NCI-H128 (cell line): ENCODE measurements at regions not wholly inside any gene's neighbourhood (a gene's known extent, or its start where the extent isn't known, plus 50 kb on each side); places are given as distances from the start of the nearest gene placed in this dataset.

Experiments used
- DNase-seq: peaks from one replicate; lab custom pipeline; 2025; ENCODE audit not compliant: unreplicated experiment; lab: John Stamatoyannopoulos, UW

DNA sequence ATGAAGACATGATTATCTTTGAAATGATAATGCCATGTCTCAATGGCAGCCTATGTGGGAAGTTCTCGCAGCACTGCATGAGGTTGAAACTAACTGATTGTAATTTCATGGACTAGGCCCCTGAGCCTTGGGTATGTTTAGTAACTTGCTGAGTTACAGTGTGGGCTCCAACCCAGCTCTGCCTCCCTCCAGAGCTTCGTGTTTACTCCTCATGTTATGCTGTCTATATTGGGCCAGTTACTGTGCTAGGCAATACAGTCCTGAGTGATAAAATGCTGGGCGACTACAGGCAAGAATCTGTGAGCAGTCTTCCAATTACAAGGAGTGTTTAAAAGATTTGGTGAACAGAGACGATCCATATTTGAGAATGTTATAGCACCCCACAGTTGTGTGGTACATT is 530.1 kb upstream of the CDH2 start:
- DNase-seq = no peak

DNA sequence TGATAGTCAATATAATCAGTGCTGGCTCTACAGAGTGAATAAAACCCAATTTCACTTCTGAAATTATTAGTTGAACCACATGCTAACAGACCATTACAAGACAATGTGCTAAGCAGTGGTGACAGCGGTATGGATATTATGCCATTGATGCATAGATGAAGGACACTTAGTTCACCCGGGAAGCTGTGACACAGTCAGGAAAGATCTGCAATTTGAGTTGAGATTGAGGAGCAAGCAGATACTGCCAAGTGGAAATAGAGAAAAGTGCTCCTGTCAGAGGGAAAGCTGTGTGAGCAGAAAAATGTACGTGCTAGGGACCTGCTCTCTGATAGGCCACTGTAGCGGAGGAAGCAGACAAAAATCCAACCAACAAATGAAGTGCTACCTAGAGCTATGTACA is 529.5 kb upstream of the CDH2 start:
- no peak for DNase-seq

DNA sequence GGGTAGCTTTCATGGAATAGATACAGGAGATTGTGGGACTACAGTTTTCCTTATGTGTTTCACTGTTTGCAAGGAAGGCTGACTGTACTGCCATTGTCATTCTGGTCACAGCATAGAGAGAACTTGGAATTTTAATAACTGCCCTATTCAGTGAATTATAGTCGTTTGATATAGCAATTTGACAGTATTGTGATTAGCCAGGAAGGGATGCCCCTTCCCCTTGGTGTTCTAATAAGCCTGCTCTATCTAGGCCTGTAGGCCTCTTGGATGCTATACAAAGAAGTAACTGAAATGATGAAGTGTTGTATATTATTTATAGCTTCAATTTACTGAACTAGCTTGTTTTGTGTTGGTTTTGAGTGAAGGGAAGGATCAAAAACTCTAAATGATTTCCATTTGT is 528.6 kb upstream of the CDH2 start:
- no peak for DNase-seq

DNA sequence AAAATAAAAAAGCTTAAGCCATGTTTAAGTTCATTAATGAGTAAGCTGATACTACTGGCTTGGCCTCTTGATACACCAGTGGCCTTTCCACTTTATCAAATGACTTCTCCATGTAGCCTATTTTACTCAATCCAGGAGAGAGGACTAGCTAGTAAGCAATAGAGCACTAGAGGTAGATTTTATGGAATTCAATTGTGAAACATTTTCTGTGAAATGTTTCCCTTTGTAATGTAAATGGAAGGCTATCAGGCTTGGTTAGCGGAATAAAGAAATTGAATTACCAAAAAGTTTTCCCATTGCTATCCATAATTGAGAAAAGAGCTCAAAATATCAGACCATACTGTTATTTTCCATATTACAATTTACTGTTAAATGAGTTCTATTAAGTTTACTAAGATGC is 515.4 kb upstream of the CDH2 start:
- no peak for DNase-seq

DNA sequence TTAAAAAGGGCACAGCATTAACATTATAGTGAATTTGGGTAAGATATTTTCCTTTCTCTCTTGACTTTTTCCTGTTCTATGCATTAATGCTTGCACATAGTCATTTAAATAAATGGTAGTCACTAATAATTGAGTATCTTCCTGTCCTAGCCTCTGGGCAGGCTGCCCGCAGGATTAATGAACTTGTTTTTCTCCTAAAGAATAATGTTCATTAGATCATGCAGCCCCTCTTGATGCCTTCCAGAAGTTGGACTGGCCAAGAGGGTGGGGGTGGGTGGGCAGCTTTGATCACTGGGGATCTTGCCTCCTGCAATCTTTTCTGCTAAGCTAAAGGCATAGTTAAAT is 514.5 kb upstream of the CDH2 start:
- DNase-seq = no peak

DNA sequence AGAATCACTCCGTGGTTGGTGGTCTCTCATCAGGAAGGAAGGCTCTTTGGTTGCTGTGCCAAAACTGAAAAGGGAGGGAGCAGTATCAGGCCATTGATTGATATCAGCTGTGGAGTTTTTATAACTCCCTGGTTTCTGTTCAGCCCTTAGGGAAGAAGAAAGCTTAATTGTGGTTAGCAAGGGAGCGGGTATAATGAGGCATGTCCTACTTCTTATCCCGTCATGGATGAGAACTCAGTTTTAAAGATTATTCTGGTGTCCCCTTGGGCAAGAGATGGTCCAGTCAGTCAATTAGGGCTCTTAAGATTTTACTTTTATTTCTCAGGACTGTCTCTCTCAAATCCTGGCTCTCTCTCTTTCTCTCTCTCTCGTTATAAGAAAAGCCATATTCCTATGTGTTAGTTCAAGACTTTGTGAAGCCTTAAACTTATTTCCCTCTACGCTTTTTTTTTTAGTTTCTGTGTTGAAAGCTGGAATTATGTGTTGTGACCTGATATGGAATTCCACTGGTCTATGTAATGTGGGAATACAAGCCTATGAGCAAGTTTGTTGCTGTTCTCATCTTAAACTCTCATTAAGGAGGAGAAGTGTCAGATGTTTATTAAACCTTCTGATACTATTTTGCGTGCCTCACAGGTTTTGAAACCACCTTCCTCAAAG is 514.0 kb upstream of the CDH2 start:
- no peak for DNase-seq

DNA sequence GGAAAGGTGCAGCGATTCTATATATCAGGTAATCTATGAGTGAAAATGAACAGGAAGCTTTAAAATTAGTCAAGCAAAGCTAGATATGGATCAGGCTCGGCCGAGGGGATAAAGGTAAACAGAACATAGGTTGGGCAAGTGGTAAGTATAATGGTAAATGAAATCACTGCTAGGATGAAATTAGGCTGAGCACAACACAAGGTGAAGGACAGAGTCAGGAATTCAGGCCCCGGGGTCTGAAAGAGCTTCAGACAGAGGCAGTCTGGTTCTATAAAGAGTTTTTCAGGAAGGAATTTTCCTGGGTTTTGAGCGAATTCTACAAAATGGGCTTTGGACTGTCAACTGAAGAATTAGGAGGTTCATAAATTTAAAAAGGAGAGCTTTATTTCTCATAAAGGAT is 513.2 kb upstream of the CDH2 start:
- no peak for DNase-seq

DNA sequence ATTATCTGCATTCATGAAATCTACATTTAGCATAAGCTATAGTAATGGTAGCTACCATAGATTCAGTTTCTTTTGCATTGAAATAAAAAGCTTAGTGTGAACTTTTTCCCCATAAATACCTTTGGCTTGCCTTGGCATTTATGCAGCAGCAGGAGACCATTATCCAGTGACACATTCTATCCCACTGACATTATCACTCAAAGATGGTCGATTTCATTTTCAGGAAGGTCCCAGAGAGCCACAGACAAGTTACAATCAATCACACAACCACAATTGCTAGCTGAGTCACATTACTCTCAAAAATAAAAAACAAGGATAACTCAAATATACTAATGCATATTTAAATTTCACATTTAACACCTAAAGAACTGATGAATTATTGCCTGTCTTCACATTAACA is 512.7 kb upstream of the CDH2 start:
- DNase-seq = no peak

DNA sequence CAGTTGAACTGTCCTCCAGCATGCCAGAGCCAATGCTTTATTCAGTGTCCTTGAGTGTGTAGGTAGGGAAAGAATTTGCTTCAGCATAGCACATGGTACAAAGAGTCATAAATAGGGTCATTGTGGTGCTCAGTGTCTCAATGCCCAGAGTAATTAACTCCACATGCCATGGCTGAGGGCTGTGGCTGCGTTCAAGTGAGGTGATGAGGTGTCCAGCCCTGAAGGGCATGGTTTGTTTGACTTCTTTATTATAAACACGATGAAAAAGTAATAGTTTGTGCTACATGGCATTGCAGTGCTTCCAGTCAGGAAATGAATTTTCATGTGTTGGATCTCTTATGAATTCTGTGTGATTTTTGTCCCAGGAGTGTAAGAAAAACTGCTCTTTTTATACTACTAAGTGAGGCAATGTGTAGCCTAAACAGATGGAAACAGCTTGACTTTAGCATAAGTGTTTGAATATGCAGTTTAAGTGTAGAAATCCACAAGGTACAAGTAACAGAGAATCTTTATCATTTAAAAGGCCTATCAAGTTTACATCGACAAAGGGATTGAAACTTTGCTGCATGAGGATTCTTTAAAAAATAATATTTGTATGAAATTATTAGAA is 507.9 kb upstream of the CDH2 start:
- no peak for DNase-seq

DNA sequence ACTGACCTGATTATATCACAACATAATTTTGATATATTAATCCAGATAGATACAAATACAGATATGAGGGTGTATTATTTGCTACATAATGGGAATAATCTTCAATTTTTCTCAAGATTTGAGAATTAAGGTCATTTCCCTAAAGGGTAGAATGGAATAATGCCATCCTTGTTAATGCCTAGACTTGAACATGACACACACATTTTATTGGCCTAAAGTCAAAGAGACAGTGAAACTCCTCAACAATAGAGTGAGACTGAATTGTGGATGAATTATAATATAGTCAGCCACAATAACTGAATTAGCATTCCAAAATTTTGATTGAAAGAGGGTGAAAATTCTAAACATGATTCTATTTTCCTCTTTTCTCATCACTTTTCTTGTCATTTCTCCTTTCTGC is 506.0 kb upstream of the CDH2 start:
- no peak for DNase-seq

DNA sequence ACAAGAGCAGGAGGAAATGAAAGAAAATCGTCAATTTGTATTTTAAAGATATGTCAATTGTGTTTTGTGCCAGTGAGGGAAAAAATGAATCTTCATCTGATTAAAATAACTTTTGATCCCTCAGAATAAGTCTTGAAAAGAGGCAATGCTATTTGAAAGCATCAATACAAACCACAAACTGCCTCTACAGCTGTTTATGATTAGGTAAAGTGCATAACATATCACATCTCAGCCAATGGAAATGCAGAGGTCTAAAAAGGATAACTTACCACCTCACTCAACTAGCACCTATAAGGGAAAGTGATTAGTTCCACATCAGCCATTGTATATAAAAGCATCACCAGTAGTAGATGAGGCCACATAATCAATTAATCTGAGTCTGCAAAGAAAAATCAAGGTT is 492.2 kb upstream of the CDH2 start:
- DNase-seq = no peak

DNA sequence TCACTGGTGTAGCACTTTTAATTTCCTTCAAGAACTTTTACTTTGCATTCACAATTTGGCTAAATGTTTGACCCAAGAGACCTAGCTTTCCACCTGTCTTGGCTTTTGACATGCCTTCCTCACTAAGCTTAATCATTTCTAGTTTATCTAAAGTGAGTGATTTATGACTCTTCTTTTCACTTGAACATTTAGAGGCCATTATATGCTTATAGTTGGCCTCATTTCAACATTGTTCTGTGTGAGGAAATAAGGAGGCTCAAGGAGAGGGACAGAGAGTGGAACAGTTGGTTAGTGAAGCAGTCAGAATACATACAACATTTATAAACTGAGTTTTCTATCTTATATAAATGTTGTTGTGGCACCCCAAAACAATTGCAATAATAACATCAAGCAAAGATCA is 489.3 kb upstream of the CDH2 start:
- DNase-seq = no peak

DNA sequence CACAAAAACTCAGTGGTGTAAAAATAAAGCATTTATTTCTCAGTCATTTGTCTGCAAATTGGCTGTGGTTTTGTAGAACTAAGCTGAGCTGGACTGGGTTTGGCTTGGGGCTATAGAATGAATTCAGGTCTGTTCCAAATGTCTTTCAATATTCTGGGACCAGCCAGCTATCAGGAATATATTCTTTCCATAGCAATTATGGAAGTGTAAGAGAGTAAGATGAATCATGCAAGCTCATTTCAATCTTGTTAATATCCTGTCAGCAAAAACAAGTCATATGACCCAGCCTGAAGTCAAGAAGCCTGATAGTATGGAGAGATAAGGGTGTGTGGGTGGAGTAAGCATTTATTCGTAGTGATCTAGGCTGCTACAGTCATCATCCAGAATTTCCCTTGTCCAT is 481.0 kb upstream of the CDH2 start:
- no peak for DNase-seq

DNA sequence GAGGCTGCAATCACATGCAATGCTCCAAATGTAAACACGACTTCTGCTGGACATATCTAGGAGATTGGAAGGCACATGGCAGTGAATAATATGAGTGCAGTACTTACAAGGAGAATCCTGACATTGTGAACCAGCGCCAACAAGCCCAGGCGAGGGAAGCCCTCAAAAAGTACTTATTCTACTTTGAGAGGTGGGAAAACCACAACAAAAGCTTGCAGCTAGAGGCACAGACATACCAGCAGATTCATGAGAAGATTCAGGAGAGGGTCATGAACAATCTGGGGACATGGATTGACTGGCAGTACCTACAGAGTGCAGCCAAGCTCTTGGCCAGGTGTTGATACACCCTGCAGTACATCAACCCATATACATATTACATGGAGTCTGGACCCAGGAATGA is 475.7 kb upstream of the CDH2 start:
- DNase-seq = no peak

DNA sequence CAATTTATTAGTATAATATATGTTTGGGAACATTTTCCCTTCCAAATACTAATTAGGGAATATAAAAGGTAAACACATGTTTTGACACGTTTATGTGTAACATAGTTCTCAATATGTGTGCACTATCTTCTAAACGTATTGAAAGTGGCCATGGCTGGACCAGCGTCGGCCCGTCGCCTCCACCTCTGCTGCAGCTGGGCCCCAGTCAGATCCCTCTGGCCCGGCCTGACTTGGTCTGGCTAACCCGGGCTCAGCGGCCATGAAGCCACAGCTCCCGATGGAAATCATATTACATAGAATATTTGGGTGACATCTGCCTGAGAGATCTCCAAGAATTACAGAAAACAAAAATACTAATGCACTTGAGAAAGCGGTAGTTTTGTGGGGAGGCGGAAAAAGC is 474.4 kb upstream of the CDH2 start:
- no peak for DNase-seq

DNA sequence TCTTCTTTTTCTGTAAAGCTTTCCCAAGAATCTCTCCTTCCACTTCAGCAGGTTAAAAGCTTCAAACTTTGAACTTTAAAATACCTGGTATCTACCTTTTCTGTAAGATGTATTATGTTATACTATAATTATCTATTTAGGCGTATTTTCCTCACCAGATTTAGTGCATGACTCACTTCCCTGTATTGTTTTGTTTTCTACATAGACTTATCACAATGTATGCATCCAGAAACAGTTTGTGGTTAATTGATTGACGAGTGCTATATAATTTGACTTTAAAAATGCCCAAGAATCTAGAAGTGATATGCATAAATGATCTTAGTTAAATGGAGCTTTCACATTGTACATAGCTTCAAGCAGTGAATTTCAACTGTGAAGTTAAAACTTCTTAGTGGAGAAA is 473.9 kb upstream of the CDH2 start:
- no peak for DNase-seq

DNA sequence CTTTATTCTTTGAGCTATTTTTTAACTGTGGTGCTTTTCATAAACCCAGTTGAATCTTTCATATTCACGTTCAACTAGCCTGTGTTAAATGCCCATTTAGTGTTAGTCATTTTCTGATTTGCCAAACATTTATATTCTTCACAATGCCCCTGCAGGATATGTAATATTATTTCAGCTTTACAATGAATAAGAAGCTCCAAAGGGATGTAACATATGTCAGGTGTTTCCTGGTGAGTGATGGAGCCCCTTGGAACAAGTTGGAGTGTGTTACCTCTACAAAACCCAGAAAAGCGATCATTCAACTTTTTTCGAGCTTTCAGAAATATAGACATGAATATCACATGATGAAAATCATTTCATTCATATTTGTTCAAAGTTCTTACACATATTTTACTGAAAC is 471.0 kb upstream of the CDH2 start:
- no peak for DNase-seq

DNA sequence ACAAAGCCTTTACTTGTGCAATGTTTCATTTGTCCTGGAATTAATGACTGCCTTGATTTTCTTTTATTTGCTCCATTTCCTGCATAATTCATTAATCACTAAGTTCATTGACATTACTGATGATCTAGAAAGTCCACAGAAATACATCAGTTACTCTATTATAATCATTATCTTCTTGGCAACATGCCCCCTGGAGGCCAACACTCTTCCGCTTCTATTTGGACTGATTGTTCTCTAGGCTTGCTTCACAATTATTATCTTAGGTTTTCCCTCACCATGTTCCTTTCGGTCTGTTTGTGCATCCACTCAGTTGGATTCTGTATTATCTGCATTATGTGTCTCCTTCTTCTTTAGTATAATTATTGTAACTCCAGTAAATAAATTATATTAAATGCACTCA is 461.0 kb upstream of the CDH2 start:
- no peak for DNase-seq

DNA sequence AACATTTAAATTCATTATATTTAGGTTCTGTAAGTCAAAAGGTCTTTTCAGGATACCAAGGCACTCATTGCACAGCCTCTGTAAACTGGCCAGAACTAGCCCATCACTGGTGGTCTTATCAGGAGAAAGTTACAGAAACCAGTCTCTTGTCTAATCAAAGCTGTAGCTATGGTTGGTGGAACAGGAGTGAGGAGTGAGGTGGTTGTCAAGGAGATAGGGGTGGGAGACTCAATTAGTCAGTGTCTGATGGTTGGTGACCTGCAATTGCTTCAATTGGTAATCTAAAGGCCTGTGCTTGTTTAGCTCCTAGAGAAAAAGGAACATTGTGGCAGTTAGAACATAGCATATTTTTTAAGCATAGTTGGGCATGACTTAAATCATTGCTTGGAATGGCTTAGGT is 458.6 kb upstream of the CDH2 start:
- DNase-seq = no peak

DNA sequence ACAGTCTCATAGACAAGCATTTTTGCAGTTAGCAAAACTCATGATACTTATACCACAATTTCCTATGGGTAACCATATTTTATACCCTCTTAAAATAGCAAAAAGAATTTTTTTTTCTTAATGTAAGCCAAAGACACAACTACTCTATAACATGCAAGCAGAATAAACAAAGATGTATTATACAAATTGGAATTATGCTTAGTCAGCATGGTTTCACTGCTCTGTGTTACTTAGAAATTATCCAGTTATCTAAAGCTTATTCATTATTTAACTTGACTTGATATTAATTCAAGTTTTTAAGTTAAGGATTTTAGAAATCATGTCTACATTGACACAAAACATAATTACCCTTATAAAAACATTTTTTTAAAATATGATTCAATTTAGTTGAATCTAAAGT is 449.8 kb upstream of the CDH2 start:
- DNase-seq = no peak

DNA sequence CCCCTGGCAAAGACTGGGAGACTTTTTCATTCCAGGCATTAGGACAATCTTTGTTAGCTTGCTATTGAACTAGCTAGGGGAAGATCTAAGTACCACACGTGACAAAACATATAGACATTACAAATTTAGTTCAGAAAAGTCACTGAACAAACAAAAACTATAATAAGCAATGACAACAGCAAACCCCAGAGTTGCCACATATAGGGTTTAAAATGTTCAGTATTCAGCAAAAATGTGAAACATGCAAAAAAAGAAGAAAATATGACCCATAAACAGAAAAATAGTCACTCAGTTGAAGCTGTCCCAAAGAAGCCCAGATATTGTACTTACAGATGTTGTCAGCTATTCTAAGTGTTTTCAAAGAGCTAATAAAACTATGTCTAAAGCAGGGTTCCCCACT is 431.1 kb upstream of the CDH2 start:
- no peak for DNase-seq

DNA sequence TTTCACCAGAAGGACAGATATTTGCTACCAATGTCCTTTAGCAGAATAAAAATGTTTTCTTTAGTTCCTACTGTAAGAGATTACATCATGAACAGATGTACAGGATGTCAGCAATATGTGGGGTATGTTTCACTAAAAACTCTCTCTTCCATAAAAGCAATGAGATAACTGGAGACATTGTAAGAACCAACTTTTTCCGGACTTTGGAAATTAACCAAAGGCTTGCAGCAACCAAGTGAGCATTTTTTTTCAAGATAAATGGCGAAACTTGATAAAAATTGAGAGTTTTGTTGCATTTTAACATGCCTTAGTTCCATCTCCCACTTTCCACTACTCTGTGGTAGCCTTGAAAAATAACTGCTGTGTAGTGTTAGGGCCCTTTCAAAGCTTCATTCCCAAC is 429.8 kb upstream of the CDH2 start:
- no peak for DNase-seq

DNA sequence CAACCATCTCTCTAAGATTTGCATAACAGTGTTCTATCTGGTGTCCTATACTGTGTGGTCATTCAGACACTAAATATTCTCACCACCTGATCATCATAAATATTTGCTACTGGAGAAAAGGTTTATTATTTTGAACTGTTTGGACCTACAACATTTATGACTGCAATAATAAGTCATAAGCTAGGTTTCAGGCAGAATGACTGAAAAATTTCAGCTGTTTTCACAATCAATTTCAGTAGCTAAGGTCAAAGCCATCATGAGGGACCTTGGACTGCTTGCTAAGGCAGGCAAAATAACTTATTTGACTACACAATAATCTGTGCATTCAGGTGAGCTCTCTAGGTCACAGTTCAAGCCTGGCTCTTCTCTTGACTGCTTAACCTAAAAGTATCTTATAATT is 425.5 kb upstream of the CDH2 start:
- no peak for DNase-seq

DNA sequence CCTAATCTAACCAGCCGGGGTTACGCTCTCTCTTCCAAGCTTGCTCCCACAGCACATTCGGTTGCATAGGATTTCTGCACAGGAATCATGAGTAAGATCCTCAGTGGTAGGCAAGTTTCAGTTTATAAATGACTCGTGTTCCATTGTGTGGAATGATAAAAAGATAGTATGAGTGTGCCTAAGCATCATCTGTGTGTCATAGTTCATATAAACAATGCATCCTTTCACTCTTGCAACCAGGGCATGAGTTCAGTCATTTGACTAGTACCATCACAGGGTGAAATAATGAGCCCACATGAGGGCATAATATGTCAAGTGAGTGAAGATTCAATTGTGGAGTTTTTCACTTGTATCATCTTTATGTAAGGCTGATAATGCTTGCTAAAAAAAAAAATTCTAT is 417.1 kb upstream of the CDH2 start:
- DNase-seq = no peak
